PC-3 (cell line): ENCODE measurements at regions not wholly inside any gene's neighbourhood (a gene's known extent, or its start where the extent isn't known, plus 50 kb on each side); places are given as distances from the start of the nearest gene placed in this dataset.

Experiments used
- ATAC-seq: fragments of 200-7000 bp; cut with Tn5 transposase; 2 replicates; pipeline ENCODE4 v1.9.1; 2020; ENCODE audit warnings: mild to moderate bottlenecking, moderate library complexity
- BruUV-seq: library from RNA; stranded (reverse); fragments of 400-500 nt; replicated peaks from 2 replicates; lab custom pipeline; 2021; lab: Mats Ljungman, UMichigan
- CTCF ChIA-PET: fragments of 300-600 bp; sonication (Branson Sonifier 250); formaldehyde crosslinking; loops from one replicate; lab custom pipeline; 2022; ENCODE audit warnings: antibody characterized with exemption; lab: Charles Lee
- POLR2A ChIA-PET: fragments of 300-600 bp; sonication (Branson Sonifier 250); formaldehyde crosslinking; loops from one replicate; lab custom pipeline; 2022; ENCODE audit warnings: antibody characterized with exemption; ENCODE audit not compliant: unreplicated experiment; lab: Charles Lee
- DNase-seq: peaks from one replicate; pipeline ENCODE4 v3.0.0-alpha.2; 2015
- H2AFZ ChIP-seq: fragments of 300-600 bp; sonication (generic); 2 replicates; pipeline ENCODE4 v1.6.0; 2016; ENCODE audit warnings: antibody characterized with exemption, low read length
- H3F3A ChIP-seq: fragments of 300-600 bp; sonication (generic); one replicate; pipeline ENCODE4 v1.6.0; 2017; ENCODE audit warnings: antibody characterized with exemption, low read length, control low read depth, mild to moderate bottlenecking; ENCODE audit not compliant: unreplicated experiment
- H3K27ac ChIP-seq: fragments of 300-600 bp; sonication (generic); 2 replicates; pipeline ENCODE4 v1.5.1; 2016; ENCODE audit warnings: mild to moderate bottlenecking, low read length
- H3K27me3 ChIP-seq: fragments of 300-600 bp; sonication (generic); 2 replicates; pipeline ENCODE4 v1.6.1; 2016; ENCODE audit warnings: low read length, mixed read lengths
- H3K36me3 ChIP-seq: fragments of 300-600 bp; sonication (generic); 2 replicates; pipeline ENCODE4 v1.6.1; 2016; ENCODE audit warnings: low read depth, mixed run types, low read length, mixed read lengths
- H3K4me1 ChIP-seq: fragments of 300-600 bp; sonication (generic); 2 replicates; pipeline ENCODE4 v1.5.1; 2016; ENCODE audit warnings: low read length; ENCODE audit not compliant: insufficient read depth
- H3K4me2 ChIP-seq: fragments of 300-600 bp; sonication (generic); 2 replicates; pipeline ENCODE4 v1.6.0; 2016; ENCODE audit warnings: low read length
- H3K4me3 ChIP-seq: fragments of 300-600 bp; sonication (generic); 2 replicates; pipeline ENCODE4 v1.5.1; 2016; ENCODE audit warnings: mild to moderate bottlenecking, low read length, mixed read lengths
- H3K79me2 ChIP-seq: fragments of 300-600 bp; sonication (generic); 2 replicates; pipeline ENCODE4 v1.6.1; 2017; ENCODE audit warnings: low read length, mixed read lengths
- H3K9ac ChIP-seq: fragments of 300-600 bp; sonication (generic); 2 replicates; pipeline ENCODE4 v1.6.0; 2016; ENCODE audit warnings: mild to moderate bottlenecking, low read length
- H3K9me2 ChIP-seq: fragments of 300-600 bp; sonication (generic); replicated peaks from 2 replicates; pipeline ENCODE4 v1.6.1; 2016; ENCODE audit warnings: mixed run types, low read length, mixed read lengths
- H3K9me3 ChIP-seq: fragments of 300-600 bp; sonication (generic); 2 replicates; pipeline ENCODE4 v1.6.1; 2016; ENCODE audit warnings: low read length, mixed read lengths
- H4K20me1 ChIP-seq: fragments of 300-600 bp; sonication (generic); 2 replicates; pipeline ENCODE4 v1.6.1; 2016; ENCODE audit warnings: low read length, mixed read lengths
- EZH2 ChIP-seq: fragments of 300-600 bp; sonication (generic); IDR thresholded peaks from one replicate; pipeline ENCODE4 v1.6.1; 2017; ENCODE audit warnings: antibody characterized with exemption, mild to moderate bottlenecking, low read length; ENCODE audit not compliant: unreplicated experiment
- EZH2phosphoT487 ChIP-seq: fragments of 300-600 bp; sonication (generic); IDR thresholded peaks from 2 replicates; pipeline ENCODE4 v1.6.1; 2018; ENCODE audit warnings: mild to moderate bottlenecking, antibody characterized with exemption, low read length, borderline replicate concordance
- intact Hi-C: fragments of 100-400 bp; cut with micrococcal nuclease; formaldehyde crosslinking; loops from 2 replicates; pipeline ENCODE4 v1.9.0; 2023
- TF ChIP-seq, protein P1 (sequence below): fragments of 300-600 bp; sonication (generic); conservative IDR thresholded peaks from 2 replicates; pipeline ENCODE4 v1.5.1; 2017; ENCODE audit warnings: antibody characterized with exemption, low read depth, mild to moderate bottlenecking, low read length

DNA sequence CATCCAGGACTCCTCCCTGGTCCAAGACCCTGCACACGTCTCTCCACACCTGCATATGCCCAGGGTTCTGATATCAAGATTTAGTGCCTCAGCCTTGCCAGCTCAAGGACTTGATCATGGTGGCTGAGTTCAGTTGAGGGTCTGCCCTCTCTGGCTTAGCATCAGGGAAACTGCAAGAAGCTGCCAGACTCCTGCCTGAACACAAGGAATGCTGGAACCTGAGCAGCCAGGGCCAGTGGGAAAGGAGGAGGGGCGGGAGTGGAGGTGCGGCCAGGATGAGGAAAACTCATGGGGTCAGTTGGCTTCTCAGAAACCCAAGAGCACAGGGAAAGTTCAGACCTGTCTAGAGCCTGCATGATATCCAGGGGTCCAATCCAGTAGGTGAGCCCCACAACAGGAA is 546.1 kb downstream of the BUD13 start:
- ChIA-PET POLR2A (no interaction called here), CTCF (no interaction called here)
- no peaks in the 10 kb centered on the region for H3K9me3 ChIP-seq
- H3K27ac ChIP-seq: no peak overlapping the region
- BruUV-seq: no TSS peak
- DNase-seq: no peak
- no peak overlapping the region for H2AFZ ChIP-seq
- no peak for ATAC-seq
- H3K4me1 ChIP-seq: no peaks in the 10 kb centered on the region
- H3K79me2 ChIP-seq: no peaks in the 10 kb centered on the region
- TF ChIP-seq EZH2phosphoT487 (no peak), EZH2 (no peak)
- TF ChIP-seq, protein P1, sequence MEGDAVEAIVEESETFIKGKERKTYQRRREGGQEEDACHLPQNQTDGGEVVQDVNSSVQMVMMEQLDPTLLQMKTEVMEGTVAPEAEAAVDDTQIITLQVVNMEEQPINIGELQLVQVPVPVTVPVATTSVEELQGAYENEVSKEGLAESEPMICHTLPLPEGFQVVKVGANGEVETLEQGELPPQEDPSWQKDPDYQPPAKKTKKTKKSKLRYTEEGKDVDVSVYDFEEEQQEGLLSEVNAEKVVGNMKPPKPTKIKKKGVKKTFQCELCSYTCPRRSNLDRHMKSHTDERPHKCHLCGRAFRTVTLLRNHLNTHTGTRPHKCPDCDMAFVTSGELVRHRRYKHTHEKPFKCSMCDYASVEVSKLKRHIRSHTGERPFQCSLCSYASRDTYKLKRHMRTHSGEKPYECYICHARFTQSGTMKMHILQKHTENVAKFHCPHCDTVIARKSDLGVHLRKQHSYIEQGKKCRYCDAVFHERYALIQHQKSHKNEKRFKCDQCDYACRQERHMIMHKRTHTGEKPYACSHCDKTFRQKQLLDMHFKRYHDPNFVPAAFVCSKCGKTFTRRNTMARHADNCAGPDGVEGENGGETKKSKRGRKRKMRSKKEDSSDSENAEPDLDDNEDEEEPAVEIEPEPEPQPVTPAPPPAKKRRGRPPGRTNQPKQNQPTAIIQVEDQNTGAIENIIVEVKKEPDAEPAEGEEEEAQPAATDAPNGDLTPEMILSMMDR: no peak
- H3K4me3 ChIP-seq: no peak overlapping the region
- no peaks in the 10 kb centered on the region for H4K20me1 ChIP-seq
- peaks cover 6% of the 10 kb centered on the region for H3K27me3 ChIP-seq
- no peaks in the 10 kb centered on the region for H3K9me2 ChIP-seq
- no peak overlapping the region for H3K9ac ChIP-seq
- no peaks in the 10 kb centered on the region for H3F3A ChIP-seq
- H3K36me3 ChIP-seq: no peaks in the 10 kb centered on the region
- H3K4me2 ChIP-seq: no peak overlapping the region
- intact Hi-C loops: no loop called here

DNA sequence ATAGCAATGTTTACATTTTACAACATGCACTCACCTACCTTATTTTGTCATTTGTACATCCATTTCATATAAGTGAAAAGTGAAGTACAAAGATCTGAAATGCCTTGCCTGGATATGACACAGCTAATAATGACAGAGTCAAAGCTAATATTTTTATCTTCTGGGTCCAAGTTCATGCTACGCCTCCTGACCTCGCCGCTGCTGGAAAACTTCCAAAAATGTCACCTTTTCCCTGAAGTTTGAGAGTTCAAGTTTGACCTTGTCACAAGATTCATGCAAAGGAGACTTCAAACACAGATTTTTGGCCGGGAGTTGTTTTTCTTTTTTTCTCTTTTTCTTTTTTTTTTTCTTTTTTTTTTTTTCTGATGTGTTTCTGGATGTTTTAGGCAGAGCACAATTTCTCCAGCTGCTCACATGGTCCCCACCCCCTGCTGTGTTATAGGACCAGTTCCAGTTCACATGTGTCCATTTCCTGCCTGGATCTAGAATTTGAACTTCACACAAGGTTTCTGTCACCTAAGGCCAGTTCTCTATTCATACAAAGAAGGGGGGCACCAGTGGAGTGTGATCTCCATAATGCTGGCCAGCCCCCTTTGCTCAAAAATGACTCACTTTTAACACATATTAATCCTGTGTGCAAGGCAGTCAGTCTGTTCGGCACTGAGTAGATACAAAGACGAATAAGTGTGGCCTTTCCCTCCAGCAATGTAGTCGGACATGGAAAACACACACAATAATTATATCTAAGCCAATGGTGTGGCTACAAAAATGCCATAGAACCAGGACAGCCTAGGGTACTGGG is 546.8 kb downstream of the BUD13 start:
- CTCF ChIA-PET: no interaction called here
- Histone ChIP-seq H3K9ac (no peak overlapping the region), H3K79me2 (no peaks in the 10 kb centered on the region), H3K27ac (no peak overlapping the region), H3K9me3 (no peaks in the 10 kb centered on the region), H3K9me2 (no peaks in the 10 kb centered on the region), H3F3A (no peaks in the 10 kb centered on the region), H3K4me3 (no peak overlapping the region), H2AFZ (no peak overlapping the region), H3K4me2 (no peak overlapping the region), H3K36me3 (no peaks in the 10 kb centered on the region), H4K20me1 (no peaks in the 10 kb centered on the region), H3K4me1 (no peaks in the 10 kb centered on the region), H3K27me3 (peaks cover 6% of the 10 kb centered on the region)
- POLR2A ChIA-PET: no interaction called here
- DNase-seq (no peak), ATAC-seq (no peak)
- intact Hi-C loops: no loop called here
- no TSS peak for BruUV-seq
- TF ChIP-seq EZH2phosphoT487 (no peak), EZH2 (no peak)
- TF ChIP-seq, protein P1: no peak

DNA sequence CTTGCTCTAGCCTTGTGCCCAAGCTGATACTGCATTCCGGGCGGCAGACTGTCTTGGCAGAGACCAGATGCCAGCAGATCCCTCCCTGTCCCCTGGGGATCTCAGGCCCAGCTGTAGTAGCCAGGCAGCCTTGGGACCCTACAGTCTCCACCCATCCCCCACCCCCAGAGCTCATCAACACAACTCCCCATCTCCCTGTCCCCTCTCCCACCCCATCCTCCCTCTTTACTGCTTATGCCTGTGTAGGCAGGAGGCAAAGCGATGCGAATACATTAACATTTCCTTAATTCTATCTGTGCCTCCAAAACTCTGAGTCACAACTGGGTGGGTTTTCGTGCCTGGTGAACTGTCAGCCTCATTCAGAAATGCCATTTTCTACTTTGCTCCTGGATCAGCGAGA is 547.6 kb downstream of the BUD13 start:
- Histone ChIP-seq H3K4me3 (no peak overlapping the region), H3K4me1 (no peaks in the 10 kb centered on the region), H3K9me2 (no peaks in the 10 kb centered on the region), H2AFZ (no peak overlapping the region), H3K9me3 (no peaks in the 10 kb centered on the region), H3K27ac (no peak overlapping the region), H3K4me2 (no peak overlapping the region), H3K36me3 (no peaks in the 10 kb centered on the region), H3K9ac (no peak overlapping the region), H3K79me2 (no peaks in the 10 kb centered on the region), H3F3A (no peaks in the 10 kb centered on the region), H3K27me3 (no peaks in the 10 kb centered on the region; the same call in none of the 2 replicates), H4K20me1 (no peaks in the 10 kb centered on the region)
- BruUV-seq: no TSS peak
- ATAC-seq (no peak), DNase-seq (no peak)
- POLR2A ChIA-PET: no interaction called here
- TF ChIP-seq, protein P1: no peak
- no peak for TF ChIP-seq EZH2
- TF ChIP-seq EZH2phosphoT487: no peak
- intact Hi-C loops: no loop called here
- CTCF ChIA-PET: interaction anchor here (0.8 kb wide), 1 partner anchor 891 kb away, joined by 6 read pairs; no protein-coding TSS in a partner anchor
